ENCODE measurements at regions not wholly inside any gene's neighbourhood (a gene's known extent, or its start where the extent isn't known, plus 50 kb on each side); places are given as distances from the start of the nearest gene placed in this dataset.

DNA sequence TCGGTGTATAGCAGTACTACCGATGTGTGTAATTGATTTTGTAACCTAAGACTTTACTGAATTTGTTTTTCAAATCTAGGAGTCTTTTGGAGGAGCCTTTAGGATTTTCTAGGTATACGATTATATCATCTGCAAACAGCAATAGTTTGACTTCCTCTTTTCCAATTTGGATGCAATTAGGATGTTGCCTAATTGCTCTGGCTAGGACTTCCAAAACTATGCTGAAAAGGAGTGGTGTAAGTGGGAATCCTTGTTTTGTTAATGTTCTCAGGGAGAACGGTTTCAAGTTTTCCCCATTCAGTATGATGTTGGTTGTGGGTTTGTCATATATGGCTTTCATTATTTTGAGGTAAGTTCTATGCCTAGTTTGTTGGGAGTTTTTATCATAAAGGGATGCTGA, 171.6 kb upstream of the PDE3A start:
- no peak for DNase-seq (ENCODE audit: extremely low read depth in 1 of 4, low spot score in 3 of 4)
- FAIRE-seq, result no peak
- BruUV-seq (replicated peaks), result no TSS peak
- Histone ChIP-seq H3K4me2 (ENCODE audit: insufficient read depth, low read length) (no peak overlapping the region), H4K20me1 (replicated peaks; ENCODE audit: control insufficient read depth, insufficient read depth, low read length) (no peaks in the 10 kb centered on the region), H3K9me3 (replicated peaks; ENCODE audit: control insufficient read depth, insufficient read depth, low read depth, low read length) (no peaks in the 10 kb centered on the region), H2AFZ (ENCODE audit: low read depth, low read length) (no peak overlapping the region), H3K9ac (ENCODE audit: insufficient read depth in 1 of 2, low read depth in 2 of 2, low read length in 2 of 2) (no peak overlapping the region), H3K9me1 (ENCODE audit: control insufficient read depth, insufficient read depth, low read length) (no peaks in the 10 kb centered on the region), H3K4me1 (replicated peaks in 1 of 2; ENCODE audit: control insufficient read depth in 2 of 2, insufficient read depth in 2 of 2, low read length in 2 of 2) (no peaks in the 10 kb centered on the region), H3K4me3 (no peak overlapping the region), H3K27ac (ENCODE audit: extremely low read depth, low read depth, low read length) (no peak overlapping the region), H3K27me3 (ENCODE audit: control insufficient read depth in 2 of 2, insufficient read depth in 2 of 2, low read length in 2 of 2) (no peaks in the 10 kb centered on the region), H3K79me2 (ENCODE audit: control insufficient read depth, insufficient read depth, low read length) (no peaks in the 10 kb centered on the region), H3K36me3 (ENCODE audit: control insufficient read depth, insufficient read depth, low read length) (no peaks in the 10 kb centered on the region)
- no peak for ATAC-seq
- no peak for TF ChIP-seq RERE (CRISPR knock-in tag; IDR thresholded peaks at IDR 0.05; ENCODE audit: borderline replicate concordance)
- TF ChIP-seq, protein P1, sequence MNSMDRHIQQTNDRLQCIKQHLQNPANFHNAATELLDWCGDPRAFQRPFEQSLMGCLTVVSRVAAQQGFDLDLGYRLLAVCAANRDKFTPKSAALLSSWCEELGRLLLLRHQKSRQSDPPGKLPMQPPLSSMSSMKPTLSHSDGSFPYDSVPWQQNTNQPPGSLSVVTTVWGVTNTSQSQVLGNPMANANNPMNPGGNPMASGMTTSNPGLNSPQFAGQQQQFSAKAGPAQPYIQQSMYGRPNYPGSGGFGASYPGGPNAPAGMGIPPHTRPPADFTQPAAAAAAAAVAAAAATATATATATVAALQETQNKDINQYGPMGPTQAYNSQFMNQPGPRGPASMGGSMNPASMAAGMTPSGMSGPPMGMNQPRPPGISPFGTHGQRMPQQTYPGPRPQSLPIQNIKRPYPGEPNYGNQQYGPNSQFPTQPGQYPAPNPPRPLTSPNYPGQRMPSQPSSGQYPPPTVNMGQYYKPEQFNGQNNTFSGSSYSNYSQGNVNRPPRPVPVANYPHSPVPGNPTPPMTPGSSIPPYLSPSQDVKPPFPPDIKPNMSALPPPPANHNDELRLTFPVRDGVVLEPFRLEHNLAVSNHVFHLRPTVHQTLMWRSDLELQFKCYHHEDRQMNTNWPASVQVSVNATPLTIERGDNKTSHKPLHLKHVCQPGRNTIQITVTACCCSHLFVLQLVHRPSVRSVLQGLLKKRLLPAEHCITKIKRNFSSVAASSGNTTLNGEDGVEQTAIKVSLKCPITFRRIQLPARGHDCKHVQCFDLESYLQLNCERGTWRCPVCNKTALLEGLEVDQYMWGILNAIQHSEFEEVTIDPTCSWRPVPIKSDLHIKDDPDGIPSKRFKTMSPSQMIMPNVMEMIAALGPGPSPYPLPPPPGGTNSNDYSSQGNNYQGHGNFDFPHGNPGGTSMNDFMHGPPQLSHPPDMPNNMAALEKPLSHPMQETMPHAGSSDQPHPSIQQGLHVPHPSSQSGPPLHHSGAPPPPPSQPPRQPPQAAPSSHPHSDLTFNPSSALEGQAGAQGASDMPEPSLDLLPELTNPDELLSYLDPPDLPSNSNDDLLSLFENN (IDR thresholded peaks at IDR 0.05; ENCODE audit: low read depth in 2 of 2, low read length in 2 of 2), result no peak
- TF ChIP-seq PRPF4 (IDR thresholded peaks at IDR 0.05; ENCODE audit: insufficient read depth, low read depth, low read length, poor library complexity, severe bottlenecking), result no peak
- TF ChIP-seq, protein P2, sequence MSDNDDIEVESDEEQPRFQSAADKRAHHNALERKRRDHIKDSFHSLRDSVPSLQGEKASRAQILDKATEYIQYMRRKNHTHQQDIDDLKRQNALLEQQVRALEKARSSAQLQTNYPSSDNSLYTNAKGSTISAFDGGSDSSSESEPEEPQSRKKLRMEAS (CRISPR knock-in tag; IDR thresholded peaks at IDR 0.05), result no peak
- TF ChIP-seq ZBTB1 (CRISPR knock-in tag; IDR thresholded peaks at IDR 0.05; ENCODE audit: borderline replicate concordance, low read depth), result no peak
- intact Hi-C loops (cut with micrococcal nuclease), result no loop called here
- ChIA-PET POLR2A (no interaction called here), CTCF (ENCODE audit: low intra/inter-chr PET ratio) (no interaction called here)
- in situ Hi-C loops (cut with MboI), result no loop called here
- WGBS (ENCODE audit: insufficient coverage, low coverage, missing lambda C conversion rate), result 0% methylated on average over 4 of the region's 4 CpGs

Data from K562 (cell line).